GM21825 (cell line): ENCODE measurements at regions not wholly inside any gene's neighbourhood (a gene's known extent, or its start where the extent isn't known, plus 50 kb on each side); places are given as distances from the start of the nearest gene placed in this dataset.
"Not testable (repeated sequence)": the region's sequence is repeated elsewhere in the genome, so short reads cannot be mapped to it uniquely, and the experiment has no call there.

Experiments
- ATAC-seq: cut with Tn5 transposase; IDR thresholded peaks from one replicate; pipeline ENCODE4 v1.9.1; 2021; ENCODE audit warnings: mild to moderate bottlenecking, moderate library complexity; ENCODE audit not compliant: unreplicated experiment

GRCh38 chr5:9761706-9762105, 131.6 kb upstream of the TAS2R1 start:
- ATAC-seq = no peak

GRCh38 chr5:9752670-9753069, 122.5 kb upstream of the TAS2R1 start:
- ATAC-seq = not testable (repeated sequence)

- ATAC-seq = no peak
These were observed 113.4 kb upstream of the TAS2R1 start for GRCh38 chr5:9743507-9743906.

GRCh38 chr5:9742848-9743247, 112.7 kb upstream of the TAS2R1 start:
- ATAC-seq = no peak

GRCh38 chr5:9739135-9739534, 109.0 kb upstream of the TAS2R1 start:
- no peak for ATAC-seq

GRCh38 chr5:9737265-9737664, 107.1 kb upstream of the TAS2R1 start:
- no peak for ATAC-seq

DNA sequence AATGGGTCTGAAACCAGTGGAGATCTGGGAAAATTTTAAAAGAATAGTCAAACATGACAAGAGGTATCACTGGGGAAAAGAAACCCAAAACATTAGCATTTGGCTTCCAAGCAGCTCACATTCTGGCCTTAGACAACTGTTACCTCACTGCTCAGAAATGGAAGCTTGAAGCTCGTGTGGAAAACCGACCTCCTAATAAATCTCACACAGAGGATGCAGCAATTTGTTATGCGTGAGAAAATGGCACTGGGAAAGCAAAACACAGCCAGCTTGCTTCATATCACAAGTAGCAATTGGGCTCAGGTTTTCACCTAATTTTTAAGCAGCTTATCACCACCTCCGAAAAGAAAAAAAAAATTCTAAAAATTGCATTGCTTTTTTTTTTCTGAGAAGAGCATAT, 103.3 kb upstream of the TAS2R1 start:
- no peak for ATAC-seq

- no peak for ATAC-seq
These were observed 101.0 kb upstream of the TAS2R1 start for GRCh38 chr5:9731159-9731558.

GRCh38 chr5:9728261-9728660, 98.1 kb upstream of the TAS2R1 start:
- no peak for ATAC-seq

- no peak for ATAC-seq
These were observed 96.8 kb upstream of the TAS2R1 start for GRCh38 chr5:9726931-9727330.

DNA sequence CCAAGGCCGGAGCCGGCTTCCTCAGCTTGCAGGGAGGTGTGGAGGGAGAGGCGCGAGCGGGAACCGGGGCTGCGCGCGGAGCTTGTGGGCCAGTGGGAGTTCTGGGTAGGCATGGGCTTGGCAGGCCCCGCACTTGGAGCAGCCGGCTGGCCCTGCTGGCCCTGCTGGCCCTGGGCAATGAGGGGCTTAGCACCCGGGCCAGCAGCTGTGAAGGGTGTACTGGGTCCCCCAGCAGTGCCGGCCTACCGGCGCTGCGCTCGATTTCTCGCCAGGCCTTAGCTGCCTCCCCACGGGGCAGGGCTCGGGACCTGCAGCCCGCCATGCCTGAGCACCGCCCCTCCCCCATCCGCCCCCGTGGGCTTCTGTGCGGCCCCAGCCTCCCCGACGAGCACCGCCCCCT, 95.1 kb upstream of the TAS2R1 start:
- not testable (repeated sequence) for ATAC-seq

GRCh38 chr5:9724707-9725106, 94.6 kb upstream of the TAS2R1 start:
- no peak for ATAC-seq

DNA sequence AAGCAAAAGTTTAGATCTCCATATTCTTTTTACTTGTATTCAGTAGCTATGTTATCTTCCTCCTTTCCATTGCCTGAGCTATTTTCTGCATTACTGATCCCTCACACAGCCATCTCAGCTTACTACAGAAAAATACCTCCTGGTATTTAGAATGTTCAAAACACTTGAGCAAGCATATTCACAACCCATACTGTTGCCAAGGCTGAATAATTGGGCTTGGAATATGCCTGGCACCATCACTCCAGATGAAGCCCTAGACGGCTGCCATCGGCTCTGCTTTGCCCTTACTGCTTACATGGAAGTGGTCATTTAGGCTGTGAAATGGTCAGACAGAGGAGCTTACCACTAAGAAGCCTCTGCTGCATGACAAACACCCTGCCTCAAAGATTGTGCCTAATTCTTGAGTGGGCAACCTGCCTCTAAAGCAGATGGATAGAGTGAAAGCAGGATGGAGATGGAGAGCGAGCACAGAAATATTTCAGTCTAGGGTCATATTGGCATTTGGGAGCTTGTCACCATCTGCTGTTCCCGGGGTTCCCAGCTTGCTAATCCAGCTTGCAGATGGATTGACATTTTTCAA, 92.5 kb upstream of the TAS2R1 start:
- no peak for ATAC-seq

DNA sequence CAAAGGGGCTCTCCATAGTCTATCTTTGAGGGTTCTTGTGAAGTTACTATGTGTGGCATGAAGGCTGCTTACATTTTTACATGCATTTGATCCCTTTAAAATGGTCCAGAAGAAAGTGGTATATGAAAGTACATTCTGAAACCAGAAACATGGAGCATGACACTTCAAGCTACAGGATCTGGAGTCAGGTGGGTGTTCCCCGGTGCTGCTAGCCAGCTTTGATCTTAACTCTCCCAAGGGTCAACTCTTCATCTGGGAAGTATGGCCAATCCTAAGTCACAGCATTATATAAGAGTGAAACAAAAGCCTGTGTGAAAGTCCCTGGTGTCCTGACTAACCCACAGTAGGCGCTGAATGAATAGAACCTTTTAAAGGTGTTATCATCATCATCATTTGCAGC, 91.0 kb upstream of the TAS2R1 start:
- ATAC-seq = no peak

DNA sequence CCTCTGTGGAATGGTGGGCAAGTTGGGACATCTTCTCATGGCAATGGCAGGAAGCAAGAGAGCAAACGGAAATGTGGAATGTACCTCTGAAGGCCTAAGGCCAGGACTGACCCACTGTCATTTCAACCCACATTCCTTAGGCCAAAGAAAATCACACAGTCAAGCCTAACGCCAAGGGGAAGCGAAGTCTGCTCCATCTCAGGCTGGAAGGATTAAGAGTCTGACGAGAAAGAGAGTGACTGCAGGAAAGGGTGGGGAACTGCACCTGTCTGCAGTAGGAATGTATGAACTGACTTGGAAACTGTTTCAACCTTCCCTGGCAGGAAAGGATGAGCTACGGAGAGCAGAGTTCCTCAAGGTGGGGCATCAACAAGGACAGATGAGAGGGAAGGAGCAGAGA, 90.2 kb upstream of the TAS2R1 start:
- no peak for ATAC-seq

- ATAC-seq = peak; percentile 52
These were observed 86.7 kb upstream of the TAS2R1 start for GRCh38 chr5:9716838-9717281.

GRCh38 chr5:9715891-9716335, 85.8 kb upstream of the TAS2R1 start:
- no peak for ATAC-seq

- no peak for ATAC-seq
These were observed 83.9 kb upstream of the TAS2R1 start for GRCh38 chr5:9713959-9714586.

- no peak for ATAC-seq
These were observed 83.2 kb upstream of the TAS2R1 start for GRCh38 chr5:9713356-9713755.

GRCh38 chr5:9712911-9713310, 82.8 kb upstream of the TAS2R1 start:
- ATAC-seq = no peak

- no peak for ATAC-seq
These were observed 82.4 kb upstream of the TAS2R1 start for GRCh38 chr5:9712506-9712905.

GRCh38 chr5:9710069-9710468, 79.9 kb upstream of the TAS2R1 start:
- ATAC-seq = no peak
